NCI-H82 treated with DMSO at 0.1 percent for 48 hours (cell line): ENCODE measurements at regions not wholly inside any gene's neighbourhood (a gene's known extent, or its start where the extent isn't known, plus 50 kb on each side); places are given as distances from the start of the nearest gene placed in this dataset.

Experiments
- DNase-seq: peaks from one replicate; lab custom pipeline; 2025; ENCODE audit not compliant: unreplicated experiment; lab: John Stamatoyannopoulos, UW

GRCh38 chr1:239538239-239538988, 152.0 kb downstream of the CHRM3 start:
- no peak for DNase-seq

- no peak for DNase-seq
These were observed 152.7 kb downstream of the CHRM3 start for GRCh38 chr1:239539051-239539450.

DNA sequence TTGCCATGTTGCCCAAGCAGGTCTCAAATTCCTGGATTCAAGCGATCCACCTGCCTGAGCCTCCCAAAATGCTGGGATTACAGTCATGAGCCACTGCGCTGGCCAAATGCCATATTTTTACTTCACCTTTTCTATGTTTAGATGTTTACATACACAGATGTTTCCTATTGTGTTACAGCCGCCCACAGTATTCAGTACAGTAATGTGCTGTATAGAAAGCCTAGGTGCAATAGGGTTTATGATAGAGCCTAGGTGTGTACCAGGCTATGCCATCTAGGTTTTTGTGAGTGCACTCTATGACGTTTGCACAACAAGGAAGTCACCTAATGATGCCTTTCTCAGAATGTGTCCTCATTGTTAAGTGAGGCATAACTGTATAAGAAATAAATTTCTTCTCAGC, 153.4 kb downstream of the CHRM3 start:
- DNase-seq = no peak

DNA sequence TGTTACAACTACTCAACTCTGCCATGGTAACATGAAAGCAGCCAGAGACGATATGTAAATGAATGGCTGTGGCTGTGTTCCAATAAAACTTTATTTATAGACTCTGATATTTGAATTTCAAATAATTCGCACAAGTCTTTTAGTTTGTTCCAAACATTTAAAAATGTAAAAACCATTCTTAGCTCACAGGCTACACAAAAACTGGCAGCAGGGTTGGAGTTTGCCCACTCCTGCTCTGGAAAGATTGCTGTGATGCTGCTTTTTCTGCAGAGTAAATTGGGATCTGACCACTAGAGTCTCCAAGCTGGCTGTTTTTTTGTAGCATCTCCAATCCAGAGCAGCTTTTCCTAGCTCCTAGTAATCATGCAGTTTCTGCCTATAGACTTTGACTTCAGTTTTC, 157.5 kb downstream of the CHRM3 start:
- no peak for DNase-seq

- no peak for DNase-seq
These were observed 159.1 kb downstream of the CHRM3 start for GRCh38 chr1:239545466-239545865.

DNA sequence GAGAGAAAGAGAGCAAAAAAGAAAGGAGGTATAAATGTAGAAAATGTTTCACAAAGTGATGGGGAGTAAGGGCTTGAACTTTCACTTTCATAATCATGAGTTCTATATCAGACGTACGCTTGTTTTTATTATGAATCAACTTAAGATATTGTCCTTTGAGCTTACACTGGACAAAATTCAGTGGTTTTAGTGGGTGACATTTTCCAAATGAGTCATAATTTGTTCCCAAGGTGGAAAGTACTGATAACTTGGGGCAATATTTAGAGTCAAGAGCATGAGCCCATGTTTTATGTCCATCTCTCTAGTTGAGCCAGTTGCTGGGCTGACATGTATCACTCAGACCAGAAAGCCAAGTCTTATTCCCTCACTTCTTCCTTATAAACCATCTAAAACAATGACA, 161.6 kb downstream of the CHRM3 start:
- DNase-seq = no peak

DNA sequence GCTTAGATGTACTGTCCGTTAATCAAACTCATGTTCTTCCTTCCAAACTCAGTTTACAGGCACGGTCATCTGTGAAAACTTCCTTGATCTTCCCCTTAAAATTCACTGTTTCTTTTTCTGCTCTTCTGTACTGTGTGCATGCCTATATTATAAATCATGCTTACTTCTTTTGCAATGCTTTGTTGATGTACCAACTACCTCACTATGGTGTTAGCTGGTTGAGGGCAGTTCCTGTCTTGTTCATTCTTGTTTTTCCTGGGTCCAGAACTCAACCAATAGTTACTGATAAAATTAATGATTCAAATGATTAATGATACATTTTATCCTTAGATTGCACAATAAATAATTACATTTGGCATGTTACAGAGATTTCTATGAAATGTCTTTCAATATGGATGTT, 163.8 kb downstream of the CHRM3 start:
- no peak for DNase-seq

GRCh38 chr1:239555350-239555749, 169.0 kb downstream of the CHRM3 start:
- no peak for DNase-seq

DNA sequence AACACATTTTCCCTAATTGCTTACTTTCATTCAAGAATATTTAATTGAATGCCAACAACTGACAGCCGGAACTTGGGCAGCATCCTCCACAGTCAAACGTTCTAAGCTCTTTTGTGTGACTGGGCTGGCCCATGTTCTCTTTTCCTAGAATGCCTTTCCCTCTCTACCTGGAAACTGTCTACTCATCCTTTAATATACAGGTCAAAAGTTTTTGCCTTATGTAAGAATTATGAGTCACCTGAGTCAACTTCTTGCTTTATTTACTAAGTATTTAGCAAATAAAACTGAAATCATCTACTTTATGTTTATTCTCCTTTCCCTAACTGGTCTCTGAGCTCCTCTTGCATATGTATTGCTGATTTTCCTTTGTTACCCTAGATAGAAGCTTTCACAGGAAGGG, 172.2 kb downstream of the CHRM3 start:
- DNase-seq = no peak

DNA sequence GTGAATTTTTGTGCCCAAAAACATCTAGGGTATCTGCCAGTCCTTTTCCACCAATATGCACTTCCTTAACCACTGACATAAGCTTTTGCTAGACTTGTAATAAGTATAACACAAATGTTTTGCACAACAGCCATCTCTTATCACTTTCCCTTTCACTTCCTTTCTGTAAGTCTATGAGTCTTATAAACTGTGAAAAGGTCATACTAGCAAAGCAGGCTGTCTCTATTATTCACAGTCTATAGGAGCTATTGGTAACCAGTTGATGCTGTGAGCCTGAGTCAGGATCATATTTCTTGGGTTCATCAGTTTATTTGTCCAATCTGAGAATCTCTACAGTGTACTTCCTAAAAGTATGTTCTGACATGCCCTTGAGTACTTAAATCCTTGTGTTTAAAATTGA, 172.6 kb downstream of the CHRM3 start:
- DNase-seq = no peak

GRCh38 chr1:239560921-239561320, 174.6 kb downstream of the CHRM3 start:
- no peak for DNase-seq

DNA sequence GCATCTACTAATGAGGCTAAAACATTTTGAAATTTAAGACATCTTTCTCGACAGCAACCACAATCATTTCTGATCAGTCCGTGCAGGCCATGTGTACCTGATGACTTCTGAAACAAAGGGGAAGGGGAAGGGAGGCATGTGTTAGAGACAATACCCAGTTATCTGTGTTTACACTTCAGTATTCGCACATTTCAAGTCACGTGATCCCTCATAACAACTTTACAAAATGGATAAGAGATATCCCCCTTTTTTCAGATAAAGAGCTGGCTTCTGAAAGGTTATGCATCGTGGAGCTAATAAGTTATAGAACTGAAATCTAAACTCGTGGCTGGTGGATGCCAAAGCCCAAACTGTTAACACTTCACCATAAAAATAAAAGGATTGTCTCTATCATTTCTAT, 175.7 kb downstream of the CHRM3 start:
- DNase-seq = no peak

- DNase-seq = no peak
These were observed 177.3 kb downstream of the CHRM3 start for GRCh38 chr1:239563681-239564080.

- DNase-seq = no peak
These were observed 179.7 kb downstream of the CHRM3 start for GRCh38 chr1:239566074-239566473.

GRCh38 chr1:239570878-239571277, 184.5 kb downstream of the CHRM3 start:
- no peak for DNase-seq

DNA sequence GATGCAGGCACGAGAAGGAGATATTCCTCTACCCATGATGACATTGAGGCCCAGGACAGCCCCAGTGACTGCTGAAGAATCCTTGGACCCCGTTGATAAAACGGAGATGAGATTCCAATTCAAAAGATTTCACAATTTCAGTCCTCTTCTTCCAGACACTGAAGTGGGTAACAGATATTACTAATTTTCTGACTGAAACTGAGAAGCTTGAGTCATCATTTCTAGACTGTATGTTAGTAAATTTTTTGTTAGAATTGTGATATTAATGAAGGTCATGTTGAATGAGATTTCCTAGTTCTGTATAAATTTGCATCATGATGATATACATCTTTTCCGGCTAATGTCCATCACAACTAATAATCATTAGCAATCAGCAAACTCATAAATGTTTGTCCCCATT, 185.8 kb downstream of the CHRM3 start:
- no peak for DNase-seq

- DNase-seq = no peak
These were observed 187.7 kb downstream of the CHRM3 start for GRCh38 chr1:239574112-239574511.

- no peak for DNase-seq
These were observed 188.7 kb downstream of the CHRM3 start for GRCh38 chr1:239575113-239575512.

DNA sequence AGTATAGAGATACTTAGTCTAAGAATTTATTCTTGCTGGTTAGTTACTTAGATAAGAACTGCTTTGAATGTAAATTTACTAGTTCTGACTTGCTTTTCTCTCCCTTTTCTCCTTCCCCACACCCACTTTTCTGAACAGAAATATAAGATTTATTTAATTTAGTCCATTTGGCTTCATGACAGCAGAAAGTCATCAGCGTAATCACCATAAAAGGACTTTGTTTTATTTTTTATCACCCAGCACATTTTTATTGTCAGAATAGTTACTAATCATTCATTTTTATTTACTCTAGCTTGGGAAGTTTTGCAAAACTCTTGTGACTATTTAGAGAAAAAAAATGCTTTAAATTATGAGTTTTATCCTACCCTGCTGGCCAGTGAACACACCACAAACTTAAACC, 197.2 kb downstream of the CHRM3 start:
- DNase-seq = no peak

- no peak for DNase-seq
These were observed 199.8 kb downstream of the CHRM3 start for GRCh38 chr1:239586128-239586527.

DNA sequence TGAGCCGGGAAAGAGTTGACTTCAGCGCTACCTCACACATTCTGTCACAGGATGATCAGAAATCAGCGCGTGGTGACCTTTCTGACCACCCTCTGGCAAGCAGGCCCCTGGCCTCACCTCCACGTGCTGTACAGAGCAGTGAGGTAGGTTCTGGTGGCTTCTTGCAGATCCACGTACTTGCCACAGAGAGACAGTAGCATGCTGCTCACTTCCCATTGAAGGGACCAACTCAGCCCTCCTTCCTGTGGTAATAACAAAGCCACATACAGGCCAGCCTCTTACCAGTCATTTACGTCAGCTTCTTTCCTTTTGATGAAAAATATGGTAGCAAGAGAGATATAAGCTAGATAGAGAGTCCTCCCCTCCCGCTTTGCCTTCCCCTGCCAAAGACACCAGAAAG, 200.7 kb downstream of the CHRM3 start:
- no peak for DNase-seq

DNA sequence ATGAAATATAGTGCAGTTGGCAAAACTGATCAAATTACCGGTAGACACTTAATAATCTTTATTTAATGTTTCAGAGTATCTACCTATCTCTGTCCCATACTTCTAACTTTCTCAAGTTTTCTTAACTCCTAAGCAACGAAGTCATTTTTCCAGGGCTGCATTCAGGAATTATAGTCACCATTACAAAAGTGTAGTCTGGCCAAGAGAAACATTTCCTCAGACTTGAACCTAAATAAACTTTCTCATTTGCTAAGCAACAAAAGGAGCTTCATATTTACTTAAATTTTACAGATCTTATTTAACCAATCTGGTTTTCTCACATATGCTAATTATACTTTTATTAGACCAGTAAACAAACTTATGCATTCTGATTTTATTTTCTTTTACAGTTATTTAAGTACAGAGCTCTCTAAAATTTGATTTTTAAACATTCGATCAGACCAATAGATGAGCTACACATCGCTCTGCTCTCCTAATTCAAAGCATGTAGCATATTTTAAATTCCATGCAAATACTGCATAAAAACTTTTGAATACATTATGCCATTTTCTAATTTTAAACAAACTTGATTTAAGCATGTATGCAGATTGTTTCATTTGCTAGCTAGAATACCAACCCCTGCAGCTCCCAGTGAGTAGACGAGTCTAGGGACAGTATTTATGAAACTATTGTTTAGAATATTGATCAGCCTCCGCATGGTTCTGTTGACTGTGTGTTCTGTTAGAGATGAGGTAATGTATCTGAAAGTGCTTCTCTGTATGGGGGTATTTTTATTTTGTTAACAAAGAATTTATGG, 201.4 kb downstream of the CHRM3 start:
- no peak for DNase-seq

DNA sequence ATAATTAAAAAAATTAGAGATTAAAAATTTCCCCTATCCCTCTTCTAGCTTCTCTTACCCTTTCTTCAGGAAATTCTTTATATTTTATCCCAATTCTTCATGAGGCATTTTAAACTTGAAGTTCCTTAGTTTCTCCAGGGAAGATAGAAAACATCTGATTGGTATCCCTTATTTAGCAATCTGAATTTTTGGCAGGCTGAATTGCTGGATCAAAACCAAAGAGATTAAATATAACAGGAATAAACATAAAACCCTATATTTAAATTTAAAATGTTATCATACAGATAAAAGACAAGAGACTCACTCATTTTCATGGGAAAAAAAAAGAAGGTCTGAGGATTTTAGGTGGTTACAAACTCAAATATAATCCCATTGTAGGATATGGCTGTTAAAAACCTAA, 204.2 kb downstream of the CHRM3 start:
- no peak for DNase-seq
